Stomach (tissue), 8 donors: ENCODE measurements at regions not wholly inside any gene's neighbourhood (a gene's known extent, or its start where the extent isn't known, plus 50 kb on each side); places are given as distances from the start of the nearest gene placed in this dataset.

Source experiments
- DNase-seq, 2 donors: peaks; one replicate each; pipeline versions ENCODE4 v3.0.0 to v3.0.0-alpha.2; 2013 to 2019
- H3K27ac ChIP-seq, 5 donors: fragments of 200-600 bp in 4 of 5; sonication (generic) in 4 of 5; one replicate each; pipeline ENCODE4 v1.5.1; 2013 to 2019; ENCODE audit warnings: mild to moderate bottlenecking in 1 of 5, moderate library complexity in 1 of 5
- H3K27me3 ChIP-seq, 3 donors: fragments of 200-600 bp; sonication (generic); one replicate each; pipeline ENCODE4 v1.5.1; 2017 to 2019; ENCODE audit warnings: mixed run types in 1 of 3
- H3K36me3 ChIP-seq, 4 donors: fragments of 200-600 bp; sonication (generic); 1 replicate in 3 of 4; 2 replicates in 1 of 4; pipeline ENCODE4 v1.5.1; 2016 to 2019
- H3K4me1 ChIP-seq, 4 donors: fragments of 200-600 bp; sonication (generic); one replicate each; pipeline ENCODE4 v1.5.1; 2016 to 2019
- H3K4me3 ChIP-seq, 4 donors: fragments of 200-600 bp; sonication (generic) in 3 of 4; one replicate each; pipeline ENCODE4 v1.5.1; 2016 to 2019; ENCODE audit warnings: mild to moderate bottlenecking in 1 of 4
- H3K9me3 ChIP-seq, 4 donors: fragments of 200-600 bp; sonication (generic); one replicate each; pipeline ENCODE4 v1.5.1; 2016 to 2019
- CTCF ChIP-seq, 7 experiments: fragments of 450-650 bp in 4 of 7; fragments of 200-600 bp in 3 of 7; sonication (generic) in 3 of 7; IDR thresholded peaks; one replicate each; pipeline ENCODE4 v1.5.1; 2016 to 2019; ENCODE audit warnings: antibody characterized with exemption in 7 of 7, control low read depth in 2 of 7, mild to moderate bottlenecking in 1 of 7
- EP300 ChIP-seq: sonication (generic); formaldehyde crosslinking; IDR thresholded peaks from one replicate; pipeline ENCODE4 v1.6.1; 2017; ENCODE audit warnings: antibody characterized with exemption
- POLR2A ChIP-seq, 4 donors: fragments of 450-650 bp; IDR thresholded peaks; one replicate each; pipeline ENCODE4 v1.6.1; 2016; ENCODE audit warnings: antibody characterized with exemption in 4 of 4, control low read depth in 2 of 4, mild to moderate bottlenecking in 1 of 4, moderate library complexity in 1 of 4
- POLR2AphosphoS5 ChIP-seq, 3 donors: sonication (generic); formaldehyde crosslinking; IDR thresholded peaks; one replicate each; pipeline ENCODE4 v1.6.1; 2016; ENCODE audit warnings: antibody characterized with exemption in 3 of 3
- WGBS, 5 donors: extraction: QIAGEN DNeasy Blood & Tissue Kit in 3 of 5; methylation state at CpG; one replicate each; pipeline versions ENCODE4 v1.1.5 to v1.1.7; 2013 to 2018; 5-methylcytosine and 5-hydroxymethylcytosine counted together
- intact Hi-C: fragments of 100-400 bp; cut with DNase I; formaldehyde crosslinking; loops from one replicate; pipeline ENCODE4 v1.15.1; 2023; ENCODE audit warnings: low total_unique reads
- donor health status: healthy with polysubstance abuse.
- donor health status: Bipolar disorder and iron deficiency.
- donor health status: healthy.

- Histone ChIP-seq H3K36me3 (no peaks in the 10 kb centered on the region), H3K4me1 (no peaks in the 10 kb centered on the region), H3K27me3 (no peaks in the 10 kb centered on the region), H3K9me3 (peaks cover 0 to 12% (median 0%) of the 10 kb centered on the region in 4 donors), H3K4me3 (no peak overlapping the region), H3K27ac (peak overlapping the region in 2 of 5 donors; percentile 56 to 62)
- WGBS, 5 donors = 13 to 37% (median 35%) methylated on average over 1 of the region's 1 CpG
- TF ChIP-seq EP300 (no peak), CTCF (IDR thresholded peaks at IDR 0.05) (no peak), POLR2AphosphoS5 (IDR thresholded peaks at IDR 0.05) (peak in 2 of 3 donors; percentile 69 to 75), POLR2A (IDR thresholded peaks at IDR 0.05) (no peak)
- intact Hi-C loops = no loop called here
- DNase-seq = no peak
These were observed 667.6 kb upstream of the ACVR2A start for GRCh38 chr2:147177071-147177857.

GRCh38 chr2:147174824-147175254, 670.0 kb upstream of the ACVR2A start:
- intact Hi-C loops = no loop called here
- Histone ChIP-seq H3K4me3 (no peak overlapping the region), H3K27ac (no peak overlapping the region), H3K4me1 (no peaks in the 10 kb centered on the region), H3K27me3 (no peaks in the 10 kb centered on the region), H3K36me3 (no peaks in the 10 kb centered on the region), H3K9me3 (peaks cover 0 to under 1% (median 0%) of the 10 kb centered on the region in 4 donors)
- DNase-seq = no peak
- TF ChIP-seq POLR2AphosphoS5 (IDR thresholded peaks at IDR 0.05) (no peak), EP300 (no peak), POLR2A (IDR thresholded peaks at IDR 0.05) (no peak), CTCF (IDR thresholded peaks at IDR 0.05) (no peak)
- WGBS, 5 donors = 72 to 83% (median 80%) methylated on average over 2 of the region's 2 CpGs

DNA sequence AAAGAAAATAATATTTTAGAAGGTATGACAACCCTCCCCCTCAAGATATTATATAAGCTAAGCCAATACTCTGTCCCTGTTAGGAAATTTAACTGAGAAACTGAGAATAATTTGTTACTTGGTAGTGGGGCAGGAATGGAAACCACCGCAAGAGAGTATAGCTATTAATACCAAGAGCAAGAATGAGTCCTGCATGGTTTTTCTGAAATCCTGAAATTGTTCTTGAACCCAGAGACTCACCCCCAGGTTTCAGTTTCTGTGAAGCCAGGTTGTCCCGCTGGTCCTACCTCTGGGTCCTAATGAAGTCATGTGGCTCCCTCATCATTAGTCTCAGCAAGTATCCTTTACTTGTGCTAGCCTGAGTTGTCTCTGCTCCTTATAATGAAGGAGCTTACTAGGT, 671.0 kb upstream of the ACVR2A start:
- Histone ChIP-seq H3K4me3 (no peak overlapping the region), H3K27ac (no peak overlapping the region), H3K9me3 (no peaks in the 10 kb centered on the region), H3K4me1 (no peaks in the 10 kb centered on the region), H3K27me3 (no peaks in the 10 kb centered on the region), H3K36me3 (no peaks in the 10 kb centered on the region)
- intact Hi-C loops = no loop called here
- TF ChIP-seq EP300 (no peak), CTCF (IDR thresholded peaks at IDR 0.05) (no peak), POLR2A (IDR thresholded peaks at IDR 0.05) (no peak), POLR2AphosphoS5 (IDR thresholded peaks at IDR 0.05) (no peak)
- no peak for DNase-seq
- 74 to 96% (median 95%) methylated on average over 2 of the region's 2 CpGs for WGBS, 5 donors

DNA sequence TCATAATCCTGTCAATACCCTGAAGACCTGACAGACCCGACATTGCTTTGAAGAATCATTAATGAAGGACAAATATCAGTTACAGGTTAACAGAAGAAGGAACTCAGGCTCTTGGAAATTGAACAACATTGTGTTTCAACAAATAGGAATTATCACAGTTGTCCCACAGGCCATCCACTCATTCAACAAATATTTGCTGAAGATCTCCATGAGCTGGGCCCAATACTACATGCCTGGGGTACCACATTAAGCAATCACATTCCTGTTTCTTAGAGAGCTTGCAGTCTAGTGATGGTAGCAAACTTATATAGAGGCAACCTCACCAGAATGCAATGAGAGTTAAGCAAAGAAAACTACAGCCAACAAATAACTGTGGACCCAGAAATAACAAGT, 671.6 kb upstream of the ACVR2A start:
- no peaks in the 10 kb centered on the region for H3K9me3 ChIP-seq
- no peak overlapping the region for H3K4me3 ChIP-seq
- DNase-seq = no peak
- no peaks in the 10 kb centered on the region for H3K4me1 ChIP-seq
- H3K36me3 ChIP-seq = no peaks in the 10 kb centered on the region
- intact Hi-C loops = no loop called here
- H3K27ac ChIP-seq = no peak overlapping the region
- TF ChIP-seq POLR2A (IDR thresholded peaks at IDR 0.05) = no peak
- TF ChIP-seq EP300 = no peak
- TF ChIP-seq CTCF (IDR thresholded peaks at IDR 0.05) = no peak
- no peak for TF ChIP-seq POLR2AphosphoS5 (IDR thresholded peaks at IDR 0.05)
- 62 to 72% (median 66%) methylated on average over 1 of the region's 1 CpG for WGBS, 5 donors
- no peaks in the 10 kb centered on the region for H3K27me3 ChIP-seq
